Body of pancreas (tissue), 4 donors: ENCODE measurements at regions not wholly inside any gene's neighbourhood (a gene's known extent, or its start where the extent isn't known, plus 50 kb on each side); places are given as distances from the start of the nearest gene placed in this dataset.

ENCODE experiments used
- POLR2A ChIP-seq, 3 donors: fragments of 450-650 bp; IDR thresholded peaks; one replicate each; pipeline ENCODE4 v1.6.1; 2016; ENCODE audit warnings: antibody characterized with exemption in 3 of 3, mild to moderate bottlenecking in 2 of 3
- TF ChIP-seq, protein P1 (sequence below), 7 experiments: fragments of 450-650 bp in 4 of 7; fragments of 200-600 bp in 3 of 7; sonication (generic) in 3 of 7; IDR thresholded peaks; one replicate each; pipeline ENCODE4 v1.5.1; 2016 to 2019; ENCODE audit warnings: antibody characterized with exemption in 7 of 7

DNA sequence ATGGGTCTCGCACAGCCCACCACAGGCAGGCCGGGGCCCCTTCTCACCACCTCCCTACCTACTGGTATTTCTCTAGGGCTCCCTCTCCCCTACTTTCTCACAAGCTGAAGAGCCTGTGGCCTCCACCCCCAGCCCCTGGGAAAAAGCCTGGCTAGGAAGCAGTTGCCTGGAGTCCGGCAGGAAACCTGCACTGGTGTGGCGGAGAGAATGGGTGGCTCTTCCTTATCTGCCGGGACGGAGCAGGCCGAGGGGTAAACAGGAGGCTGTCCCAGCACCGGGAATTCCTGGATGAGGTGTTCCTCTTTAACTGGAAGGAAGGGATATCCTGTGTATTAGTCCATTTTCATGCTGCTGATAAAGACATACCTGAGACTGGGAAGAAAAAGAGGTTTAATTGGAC is 125.8 kb downstream of the TLR5 start:
- TF ChIP-seq, protein P1, sequence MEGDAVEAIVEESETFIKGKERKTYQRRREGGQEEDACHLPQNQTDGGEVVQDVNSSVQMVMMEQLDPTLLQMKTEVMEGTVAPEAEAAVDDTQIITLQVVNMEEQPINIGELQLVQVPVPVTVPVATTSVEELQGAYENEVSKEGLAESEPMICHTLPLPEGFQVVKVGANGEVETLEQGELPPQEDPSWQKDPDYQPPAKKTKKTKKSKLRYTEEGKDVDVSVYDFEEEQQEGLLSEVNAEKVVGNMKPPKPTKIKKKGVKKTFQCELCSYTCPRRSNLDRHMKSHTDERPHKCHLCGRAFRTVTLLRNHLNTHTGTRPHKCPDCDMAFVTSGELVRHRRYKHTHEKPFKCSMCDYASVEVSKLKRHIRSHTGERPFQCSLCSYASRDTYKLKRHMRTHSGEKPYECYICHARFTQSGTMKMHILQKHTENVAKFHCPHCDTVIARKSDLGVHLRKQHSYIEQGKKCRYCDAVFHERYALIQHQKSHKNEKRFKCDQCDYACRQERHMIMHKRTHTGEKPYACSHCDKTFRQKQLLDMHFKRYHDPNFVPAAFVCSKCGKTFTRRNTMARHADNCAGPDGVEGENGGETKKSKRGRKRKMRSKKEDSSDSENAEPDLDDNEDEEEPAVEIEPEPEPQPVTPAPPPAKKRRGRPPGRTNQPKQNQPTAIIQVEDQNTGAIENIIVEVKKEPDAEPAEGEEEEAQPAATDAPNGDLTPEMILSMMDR (IDR thresholded peaks at IDR 0.05) = no peak
- TF ChIP-seq POLR2A (IDR thresholded peaks at IDR 0.05) = no peak
